Spleen (tissue), 11 donors: ENCODE measurements at regions not wholly inside any gene's neighbourhood (a gene's known extent, or its start where the extent isn't known, plus 50 kb on each side); places are given as distances from the start of the nearest gene placed in this dataset.

Experiments used
- DNase-seq: peaks from one replicate; pipeline ENCODE4 v3.0.0-alpha.2; 2020
- H3K27ac ChIP-seq, 8 donors: fragments of 200-600 bp; sonication (generic) in 7 of 8; 1 replicate in 4 of 8; 2 replicates in 4 of 8; pipeline versions ENCODE4 v1.5.0 to v1.8.0; 2016 to 2021; ENCODE audit warnings: inconsistent platforms in 4 of 8, mild to moderate bottlenecking in 4 of 8, moderate library complexity in 1 of 8
- H3K27me3 ChIP-seq, 7 donors: fragments of 200-600 bp; sonication (generic) in 6 of 7; replicated peaks in 1 of 7; 1 replicate in 4 of 7; 2 replicates in 3 of 7; pipeline versions ENCODE4 v1.5.0 to v1.8.0; 2016 to 2021; ENCODE audit warnings: inconsistent platforms in 3 of 7, mild to moderate bottlenecking in 1 of 7
- H3K36me3 ChIP-seq, 6 donors: fragments of 200-600 bp; sonication (generic) in 5 of 6; 1 replicate in 4 of 6; 2 replicates in 2 of 6; pipeline versions ENCODE4 v1.5.0 to v1.8.0; 2016 to 2021; ENCODE audit warnings: inconsistent platforms in 2 of 6
- H3K4me1 ChIP-seq, 6 donors: fragments of 200-600 bp; sonication (generic) in 5 of 6; 1 replicate in 3 of 6; 2 replicates in 3 of 6; pipeline versions ENCODE4 v1.5.0 to v1.8.0; 2016 to 2021; ENCODE audit warnings: inconsistent platforms in 3 of 6
- H3K4me3 ChIP-seq, 8 donors: fragments of 200-600 bp; sonication (generic) in 7 of 8; 1 replicate in 4 of 8; 2 replicates in 4 of 8; pipeline versions ENCODE4 v1.5.0 to v1.8.0; 2016 to 2021; ENCODE audit warnings: inconsistent platforms in 4 of 8, mild to moderate bottlenecking in 4 of 8, moderate library complexity in 2 of 8
- H3K9me3 ChIP-seq, 8 donors: fragments of 200-600 bp; sonication (generic) in 7 of 8; 1 replicate in 4 of 8; 2 replicates in 4 of 8; pipeline versions ENCODE4 v1.5.0 to v1.8.0; 2016 to 2021; ENCODE audit warnings: inconsistent platforms in 4 of 8
- POLR2A ChIP-seq, 3 donors: fragments of 450-650 bp; IDR thresholded peaks; one replicate each; pipeline ENCODE4 v1.5.1; 2017; ENCODE audit warnings: antibody characterized with exemption in 3 of 3, mild to moderate bottlenecking in 1 of 3
- POLR2AphosphoS5 ChIP-seq, 3 donors: sonication (generic); formaldehyde crosslinking; IDR thresholded peaks; one replicate each; pipeline ENCODE4 v1.5.1; 2017; ENCODE audit warnings: antibody characterized with exemption in 3 of 3
- WGBS, 5 donors: extraction: QIAGEN DNeasy Blood & Tissue Kit in 3 of 5; methylation state at CpG; one replicate each; pipeline versions ENCODE4 v1.1.5 to v1.1.7; 2013 to 2018; 5-methylcytosine and 5-hydroxymethylcytosine counted together
- intact Hi-C: fragments of 100-400 bp; cut with DNase I; formaldehyde crosslinking; loops from one replicate; pipeline ENCODE4 v1.15.0; 2023; ENCODE audit warnings: low total_unique reads
- TF ChIP-seq, protein P1 (sequence below), 11 experiments: fragments of 200-600 bp in 7 of 11; fragments of 450-650 bp in 4 of 11; sonication (generic) in 4 of 11; IDR thresholded peaks in 8 of 11; conservative IDR thresholded peaks in 3 of 11; 1 replicate in 7 of 11; 2 replicates in 4 of 11; pipeline versions ENCODE4 v1.4.0 to v1.8.0; 2016 to 2021; ENCODE audit warnings: antibody characterized with exemption in 11 of 11, inconsistent platforms in 4 of 11, mild to moderate bottlenecking in 1 of 11
- donor health status: healthy with polysubstance abuse.
- donor health status: DM: no; HTN: no; CAD: no; lungs with moderate emphysema.
- donor health status: DM: no; HTN: no; CAD: no.
- donor health status: Bipolar disorder and iron deficiency.
- donor health status: healthy.
- donor health status: DM: no; HTN: no; CAD: no.
- donor health status: DM: yes; HTN: yes; CAD: no.

DNA sequence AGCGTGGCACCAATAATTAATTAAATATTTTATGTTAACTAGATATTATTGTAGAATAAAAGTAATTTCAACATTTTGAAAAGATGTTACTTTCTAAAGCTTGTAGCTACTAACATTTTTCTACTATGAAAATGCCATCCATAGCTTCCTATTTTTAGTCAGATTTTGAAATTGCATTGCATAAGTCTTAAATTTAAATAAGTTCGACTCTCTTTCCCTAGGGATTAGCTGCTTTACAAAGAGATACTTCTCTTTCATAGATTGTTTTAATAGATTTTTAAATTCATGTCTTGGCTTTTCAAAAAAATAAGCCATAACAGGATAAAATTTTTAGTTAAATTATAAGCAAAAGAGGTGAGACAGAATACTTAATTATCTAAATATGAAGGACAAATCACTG is 1279.6 kb downstream of the KCNT2 start:
- 56 to 75% (median 68%) methylated on average over 2 of the region's 2 CpGs for WGBS, 5 donors
- Histone ChIP-seq H3K27ac (no peak overlapping the region), H3K36me3 (no peaks in the 10 kb centered on the region), H3K27me3 (no peaks in the 10 kb centered on the region), H3K9me3 (no peaks in the 10 kb centered on the region), H3K4me3 (no peak overlapping the region), H3K4me1 (no peaks in the 10 kb centered on the region)
- intact Hi-C loops, result no loop called here
- no peak for DNase-seq
- TF ChIP-seq, protein P1, sequence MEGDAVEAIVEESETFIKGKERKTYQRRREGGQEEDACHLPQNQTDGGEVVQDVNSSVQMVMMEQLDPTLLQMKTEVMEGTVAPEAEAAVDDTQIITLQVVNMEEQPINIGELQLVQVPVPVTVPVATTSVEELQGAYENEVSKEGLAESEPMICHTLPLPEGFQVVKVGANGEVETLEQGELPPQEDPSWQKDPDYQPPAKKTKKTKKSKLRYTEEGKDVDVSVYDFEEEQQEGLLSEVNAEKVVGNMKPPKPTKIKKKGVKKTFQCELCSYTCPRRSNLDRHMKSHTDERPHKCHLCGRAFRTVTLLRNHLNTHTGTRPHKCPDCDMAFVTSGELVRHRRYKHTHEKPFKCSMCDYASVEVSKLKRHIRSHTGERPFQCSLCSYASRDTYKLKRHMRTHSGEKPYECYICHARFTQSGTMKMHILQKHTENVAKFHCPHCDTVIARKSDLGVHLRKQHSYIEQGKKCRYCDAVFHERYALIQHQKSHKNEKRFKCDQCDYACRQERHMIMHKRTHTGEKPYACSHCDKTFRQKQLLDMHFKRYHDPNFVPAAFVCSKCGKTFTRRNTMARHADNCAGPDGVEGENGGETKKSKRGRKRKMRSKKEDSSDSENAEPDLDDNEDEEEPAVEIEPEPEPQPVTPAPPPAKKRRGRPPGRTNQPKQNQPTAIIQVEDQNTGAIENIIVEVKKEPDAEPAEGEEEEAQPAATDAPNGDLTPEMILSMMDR (IDR thresholded peaks at IDR 0.05 in 8 of 11, conservative IDR thresholded peaks at IDR 0.05 in 3 of 11), result no peak
- no peak for TF ChIP-seq POLR2AphosphoS5 (IDR thresholded peaks at IDR 0.05)
- TF ChIP-seq POLR2A (IDR thresholded peaks at IDR 0.05), result no peak

DNA sequence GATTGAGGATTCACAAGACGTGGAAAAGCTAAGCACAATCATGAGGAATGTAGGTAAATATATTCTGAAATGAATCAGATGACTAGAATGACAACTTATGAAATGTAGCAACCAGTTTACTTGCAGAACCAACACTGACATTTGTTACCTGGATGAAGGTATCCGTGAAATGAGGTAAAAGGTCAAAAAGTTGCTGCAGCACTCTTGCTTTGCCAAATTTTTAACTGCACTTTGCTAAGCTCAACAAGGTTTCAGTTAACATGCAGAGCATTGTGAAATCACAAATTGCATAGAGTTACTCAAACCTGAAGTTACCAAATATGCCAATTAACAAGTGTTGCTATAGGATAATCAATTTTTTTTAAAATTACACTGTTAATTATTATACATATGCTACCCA is 1280.1 kb downstream of the KCNT2 start:
- intact Hi-C loops, result no loop called here

DNA sequence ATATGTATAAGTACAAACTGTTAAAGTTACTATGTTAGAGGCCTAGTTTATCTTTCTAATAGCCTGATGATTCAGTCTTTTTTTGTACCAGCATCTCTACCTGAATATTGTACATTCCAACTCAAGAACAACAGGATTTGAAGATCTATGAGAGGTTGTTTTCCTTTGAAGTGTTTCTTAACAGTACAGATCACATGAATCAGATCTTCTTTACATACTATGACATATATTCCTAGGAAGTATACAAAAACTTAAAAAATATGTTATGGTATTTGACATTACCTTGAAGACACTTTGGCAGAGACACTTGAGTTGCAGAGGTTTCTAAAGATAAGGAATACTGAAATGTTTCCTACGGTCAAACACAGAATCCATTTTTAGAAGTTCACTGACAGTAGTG is 1280.9 kb downstream of the KCNT2 start:
- WGBS, 5 donors, result 68 to 86% (median 78%) methylated on average over 1 of the region's 1 CpG
- DNase-seq, result no peak
- Histone ChIP-seq H3K4me1 (no peaks in the 10 kb centered on the region), H3K36me3 (no peaks in the 10 kb centered on the region), H3K27ac (no peak overlapping the region), H3K9me3 (no peaks in the 10 kb centered on the region), H3K4me3 (no peak overlapping the region), H3K27me3 (no peaks in the 10 kb centered on the region)
- intact Hi-C loops, result no loop called here
- TF ChIP-seq, protein P1 (IDR thresholded peaks at IDR 0.05 in 8 of 11, conservative IDR thresholded peaks at IDR 0.05 in 3 of 11), result no peak
- no peak for TF ChIP-seq POLR2AphosphoS5 (IDR thresholded peaks at IDR 0.05)
- TF ChIP-seq POLR2A (IDR thresholded peaks at IDR 0.05), result no peak

More for the DNA sequence above, 1280.1 kb downstream of the KCNT2 start:
- H3K36me3 ChIP-seq, result no peaks in the 10 kb centered on the region
- no peaks in the 10 kb centered on the region for H3K4me1 ChIP-seq
- no peaks in the 10 kb centered on the region for H3K27me3 ChIP-seq
- no peak overlapping the region for H3K27ac ChIP-seq
- H3K4me3 ChIP-seq, result no peak overlapping the region
- DNase-seq, result no peak
- 48 to 69% (median 59%) methylated on average over 2 of the region's 2 CpGs for WGBS, 5 donors
- H3K9me3 ChIP-seq, result no peaks in the 10 kb centered on the region
- TF ChIP-seq POLR2A (IDR thresholded peaks at IDR 0.05) (no peak), POLR2AphosphoS5 (IDR thresholded peaks at IDR 0.05) (no peak)
- TF ChIP-seq, protein P1 (IDR thresholded peaks at IDR 0.05 in 8 of 11, conservative IDR thresholded peaks at IDR 0.05 in 3 of 11), result no peak

DNA sequence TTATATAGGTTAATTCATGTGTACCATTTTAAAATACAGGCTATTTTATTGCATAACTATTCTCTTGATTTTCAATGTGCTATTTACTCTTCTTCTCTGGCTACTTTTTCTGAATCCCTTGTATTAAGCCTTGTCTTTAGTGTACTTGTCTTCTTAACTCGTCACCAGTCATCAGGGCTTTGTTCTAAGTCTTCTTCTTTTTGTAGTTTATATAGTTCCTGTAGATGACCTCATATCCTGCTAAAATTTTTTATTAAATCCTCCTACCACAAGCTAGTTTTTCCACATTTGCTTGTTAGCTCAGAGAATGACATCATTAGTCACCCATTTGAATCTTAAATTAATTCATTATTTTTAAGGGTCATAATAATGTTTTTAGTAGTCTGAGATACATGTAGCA is 1281.9 kb downstream of the KCNT2 start:
- H3K4me3 ChIP-seq, result no peak overlapping the region
- H3K4me1 ChIP-seq, result no peaks in the 10 kb centered on the region
- no peak for DNase-seq
- TF ChIP-seq, protein P1 (IDR thresholded peaks at IDR 0.05 in 8 of 11, conservative IDR thresholded peaks at IDR 0.05 in 3 of 11), result no peak
- TF ChIP-seq POLR2A (IDR thresholded peaks at IDR 0.05) (no peak), POLR2AphosphoS5 (IDR thresholded peaks at IDR 0.05) (no peak)
- WGBS, 5 donors, result 37 to 67% (median 51%) methylated on average over 1 of the region's 1 CpG
- no peaks in the 10 kb centered on the region for H3K36me3 ChIP-seq
- intact Hi-C loops, result no loop called here
- H3K27me3 ChIP-seq, result no peaks in the 10 kb centered on the region
- H3K27ac ChIP-seq, result no peak overlapping the region
- no peaks in the 10 kb centered on the region for H3K9me3 ChIP-seq
